ENCODE measurements at regions not wholly inside any gene's neighbourhood (a gene's known extent, or its start where the extent isn't known, plus 50 kb on each side); places are given as distances from the start of the nearest gene placed in this dataset.

DNA sequence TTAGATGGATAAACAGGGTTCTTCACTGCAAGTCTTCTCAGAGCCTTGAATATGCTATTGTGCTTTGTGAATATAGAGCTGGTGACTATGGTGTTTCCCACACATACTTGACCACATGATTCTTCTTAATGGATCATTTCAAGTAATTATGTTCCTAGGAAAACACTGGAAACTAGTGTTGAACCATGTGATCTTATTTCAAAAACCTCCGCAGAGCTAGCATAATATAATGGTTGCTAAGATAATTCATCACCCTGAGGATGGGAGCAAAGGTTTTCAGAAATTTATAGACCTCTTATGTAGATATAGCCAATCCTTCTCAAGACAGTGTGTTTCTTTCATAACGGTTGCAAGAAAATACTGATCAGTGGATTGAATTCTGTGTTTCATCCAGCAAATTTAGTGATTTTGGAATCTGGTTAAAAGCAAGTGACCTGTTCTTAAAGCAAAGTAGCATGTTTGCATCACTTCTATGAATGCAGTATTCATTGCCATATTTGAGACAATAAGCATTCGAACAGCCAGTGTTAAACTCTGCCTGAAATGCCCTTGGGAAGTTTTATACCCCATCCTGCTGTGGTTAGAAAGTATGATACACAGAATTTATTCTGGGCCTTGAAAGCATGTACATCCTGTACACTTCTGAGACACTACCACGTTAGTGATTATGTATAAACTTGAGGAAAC, 341.0 kb upstream of the E2F7 start:
- TF ChIP-seq, protein P1, sequence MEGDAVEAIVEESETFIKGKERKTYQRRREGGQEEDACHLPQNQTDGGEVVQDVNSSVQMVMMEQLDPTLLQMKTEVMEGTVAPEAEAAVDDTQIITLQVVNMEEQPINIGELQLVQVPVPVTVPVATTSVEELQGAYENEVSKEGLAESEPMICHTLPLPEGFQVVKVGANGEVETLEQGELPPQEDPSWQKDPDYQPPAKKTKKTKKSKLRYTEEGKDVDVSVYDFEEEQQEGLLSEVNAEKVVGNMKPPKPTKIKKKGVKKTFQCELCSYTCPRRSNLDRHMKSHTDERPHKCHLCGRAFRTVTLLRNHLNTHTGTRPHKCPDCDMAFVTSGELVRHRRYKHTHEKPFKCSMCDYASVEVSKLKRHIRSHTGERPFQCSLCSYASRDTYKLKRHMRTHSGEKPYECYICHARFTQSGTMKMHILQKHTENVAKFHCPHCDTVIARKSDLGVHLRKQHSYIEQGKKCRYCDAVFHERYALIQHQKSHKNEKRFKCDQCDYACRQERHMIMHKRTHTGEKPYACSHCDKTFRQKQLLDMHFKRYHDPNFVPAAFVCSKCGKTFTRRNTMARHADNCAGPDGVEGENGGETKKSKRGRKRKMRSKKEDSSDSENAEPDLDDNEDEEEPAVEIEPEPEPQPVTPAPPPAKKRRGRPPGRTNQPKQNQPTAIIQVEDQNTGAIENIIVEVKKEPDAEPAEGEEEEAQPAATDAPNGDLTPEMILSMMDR (IDR thresholded peaks at IDR 0.05): no peak
- TF ChIP-seq POLR2A (IDR thresholded peaks at IDR 0.05): no peak

Measured in adrenal gland (tissue), 5 donors.